ENCODE measurements at regions not wholly inside any gene's neighbourhood (a gene's known extent, or its start where the extent isn't known, plus 50 kb on each side); places are given as distances from the start of the nearest gene placed in this dataset.

GRCh38 chr18:40752316-40752715, 1202.7 kb upstream of the PIK3C3 start:
- DNase-seq = no peak
- no peak overlapping the region for H3K27ac ChIP-seq
- intact Hi-C loops (cut with DNase I) = no loop called here
- H3K4me1 ChIP-seq = no peaks in the 10 kb centered on the region
- no peaks in the 10 kb centered on the region for H3K36me3 ChIP-seq
- no peak overlapping the region for H3K4me3 ChIP-seq
- TF ChIP-seq, protein P1, sequence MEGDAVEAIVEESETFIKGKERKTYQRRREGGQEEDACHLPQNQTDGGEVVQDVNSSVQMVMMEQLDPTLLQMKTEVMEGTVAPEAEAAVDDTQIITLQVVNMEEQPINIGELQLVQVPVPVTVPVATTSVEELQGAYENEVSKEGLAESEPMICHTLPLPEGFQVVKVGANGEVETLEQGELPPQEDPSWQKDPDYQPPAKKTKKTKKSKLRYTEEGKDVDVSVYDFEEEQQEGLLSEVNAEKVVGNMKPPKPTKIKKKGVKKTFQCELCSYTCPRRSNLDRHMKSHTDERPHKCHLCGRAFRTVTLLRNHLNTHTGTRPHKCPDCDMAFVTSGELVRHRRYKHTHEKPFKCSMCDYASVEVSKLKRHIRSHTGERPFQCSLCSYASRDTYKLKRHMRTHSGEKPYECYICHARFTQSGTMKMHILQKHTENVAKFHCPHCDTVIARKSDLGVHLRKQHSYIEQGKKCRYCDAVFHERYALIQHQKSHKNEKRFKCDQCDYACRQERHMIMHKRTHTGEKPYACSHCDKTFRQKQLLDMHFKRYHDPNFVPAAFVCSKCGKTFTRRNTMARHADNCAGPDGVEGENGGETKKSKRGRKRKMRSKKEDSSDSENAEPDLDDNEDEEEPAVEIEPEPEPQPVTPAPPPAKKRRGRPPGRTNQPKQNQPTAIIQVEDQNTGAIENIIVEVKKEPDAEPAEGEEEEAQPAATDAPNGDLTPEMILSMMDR (IDR thresholded peaks at IDR 0.05) = no peak
- no peak for TF ChIP-seq POLR2A (IDR thresholded peaks at IDR 0.05)
- no peaks in the 10 kb centered on the region for H3K27me3 ChIP-seq
- no peaks in the 10 kb centered on the region for H3K9me3 ChIP-seq
- WGBS (ENCODE audit: insufficient coverage, low coverage, low lambda C conversion rate, missing lambda C conversion rate) = 52% methylated on average over 4 of the region's 4 CpGs
- ATAC-seq = no peak

DNA sequence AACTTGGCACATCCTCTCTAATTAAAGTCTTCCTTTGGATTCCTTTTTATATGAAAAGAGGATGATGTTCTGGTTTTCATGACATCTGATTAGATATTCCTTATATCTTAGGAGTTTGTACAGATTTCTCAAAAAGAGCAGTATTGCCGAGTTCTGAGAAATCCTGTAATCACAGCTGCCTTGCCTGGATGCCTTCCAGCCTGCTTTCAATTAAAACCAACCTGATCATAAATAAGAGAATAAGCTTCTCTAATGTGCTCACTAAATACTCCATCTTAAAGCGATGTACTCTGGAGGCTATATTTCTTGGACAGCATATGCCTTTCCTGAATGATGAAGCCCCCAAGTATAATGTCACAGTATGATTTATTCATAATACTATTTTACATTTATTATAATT, 1203.8 kb upstream of the PIK3C3 start:
- TF ChIP-seq POLR2A (IDR thresholded peaks at IDR 0.05) = no peak
- TF ChIP-seq, protein P1 (IDR thresholded peaks at IDR 0.05) = no peak
- ATAC-seq = no peak
- no peak overlapping the region for H3K4me3 ChIP-seq
- DNase-seq = no peak
- 59% methylated on average over 2 of the region's 2 CpGs for WGBS (ENCODE audit: insufficient coverage, low coverage, low lambda C conversion rate, missing lambda C conversion rate)
- no peaks in the 10 kb centered on the region for H3K9me3 ChIP-seq
- H3K36me3 ChIP-seq = no peaks in the 10 kb centered on the region
- intact Hi-C loops (cut with DNase I) = no loop called here
- no peak overlapping the region for H3K27ac ChIP-seq
- no peaks in the 10 kb centered on the region for H3K27me3 ChIP-seq
- no peaks in the 10 kb centered on the region for H3K4me1 ChIP-seq

DNA sequence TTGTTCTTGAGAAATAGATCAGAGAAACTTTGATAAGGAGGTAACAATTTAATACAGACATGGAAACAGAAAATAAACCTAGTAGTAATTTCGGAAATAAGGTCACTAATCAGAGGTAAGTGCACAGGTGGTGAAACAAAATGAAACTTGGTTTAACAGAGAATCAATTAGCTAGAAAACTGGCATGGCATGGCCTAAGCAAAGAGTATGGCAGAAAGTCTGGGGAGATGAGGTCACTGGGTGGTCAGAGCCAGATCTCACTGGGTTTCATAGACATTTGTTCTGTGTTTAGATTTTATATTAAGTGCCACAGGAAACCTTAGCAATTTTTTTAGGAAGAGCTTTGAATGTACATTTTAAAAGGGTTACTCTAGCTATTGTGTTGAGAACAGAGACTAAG, 1216.0 kb upstream of the PIK3C3 start:
- no peak for ATAC-seq
- DNase-seq = no peak
- H3K36me3 ChIP-seq = no peaks in the 10 kb centered on the region
- 27% methylated on average over 1 of the region's 1 CpG for WGBS (ENCODE audit: insufficient coverage, low coverage, low lambda C conversion rate, missing lambda C conversion rate)
- H3K27ac ChIP-seq = no peak overlapping the region
- no peaks in the 10 kb centered on the region for H3K27me3 ChIP-seq
- H3K4me1 ChIP-seq = no peaks in the 10 kb centered on the region
- TF ChIP-seq, protein P1 (IDR thresholded peaks at IDR 0.05) = no peak
- no peak for TF ChIP-seq POLR2A (IDR thresholded peaks at IDR 0.05)
- intact Hi-C loops (cut with DNase I) = no loop called here
- no peak overlapping the region for H3K4me3 ChIP-seq
- no peaks in the 10 kb centered on the region for H3K9me3 ChIP-seq

DNA sequence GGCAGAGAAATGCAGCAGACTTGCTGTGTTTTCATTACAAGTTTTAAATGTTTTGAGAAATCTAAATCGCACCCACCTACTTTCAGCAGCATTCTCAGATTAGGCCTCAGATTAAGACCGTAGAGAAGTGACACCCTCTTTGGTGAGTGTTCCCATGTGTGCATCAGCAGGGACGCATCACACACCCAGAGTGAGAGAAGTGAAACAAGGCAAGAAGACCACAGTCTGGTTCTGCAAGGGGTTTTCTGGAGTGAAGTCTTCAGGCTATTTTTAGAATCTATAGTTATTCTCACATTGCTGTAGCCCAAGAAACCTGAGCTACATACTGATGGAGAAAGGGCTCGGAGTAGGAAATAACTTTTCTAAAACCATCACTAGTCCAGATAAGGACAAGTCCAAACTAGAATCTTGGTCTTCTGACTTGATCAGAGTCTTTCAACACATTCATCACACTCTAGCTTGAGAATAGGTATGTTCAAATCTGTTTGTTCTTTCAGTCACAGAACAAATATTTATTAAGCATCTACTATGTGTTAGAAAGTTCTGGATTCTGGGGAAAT, 1216.6 kb upstream of the PIK3C3 start:
- DNase-seq = no peak
- H3K4me3 ChIP-seq = no peak overlapping the region
- H3K27me3 ChIP-seq = no peaks in the 10 kb centered on the region
- no peak overlapping the region for H3K27ac ChIP-seq
- H3K4me1 ChIP-seq = no peaks in the 10 kb centered on the region
- WGBS (ENCODE audit: insufficient coverage, low coverage, low lambda C conversion rate, missing lambda C conversion rate) = 54% methylated on average over 4 of the region's 4 CpGs
- ATAC-seq = no peak
- no peaks in the 10 kb centered on the region for H3K9me3 ChIP-seq
- TF ChIP-seq, protein P1 (IDR thresholded peaks at IDR 0.05) = no peak
- no peak for TF ChIP-seq POLR2A (IDR thresholded peaks at IDR 0.05)
- intact Hi-C loops (cut with DNase I) = no loop called here
- no peaks in the 10 kb centered on the region for H3K36me3 ChIP-seq

- no peaks in the 10 kb centered on the region for H3K36me3 ChIP-seq
- H3K27ac ChIP-seq = no peak overlapping the region
- H3K4me1 ChIP-seq = no peaks in the 10 kb centered on the region
- no peak for ATAC-seq
- TF ChIP-seq POLR2A (IDR thresholded peaks at IDR 0.05) = no peak
- TF ChIP-seq, protein P1 (IDR thresholded peaks at IDR 0.05) = no peak
- DNase-seq = no peak
- H3K27me3 ChIP-seq = no peaks in the 10 kb centered on the region
- no peak overlapping the region for H3K4me3 ChIP-seq
- H3K9me3 ChIP-seq = no peaks in the 10 kb centered on the region
- intact Hi-C loops (cut with DNase I) = no loop called here
These were observed 1246.3 kb upstream of the PIK3C3 start for GRCh38 chr18:40708726-40709125.
